NCI-H524 (cell line): ENCODE measurements at regions not wholly inside any gene's neighbourhood (a gene's known extent, or its start where the extent isn't known, plus 50 kb on each side); places are given as distances from the start of the nearest gene placed in this dataset.
"Not testable (repeated sequence)": the region's sequence is repeated elsewhere in the genome, so short reads cannot be mapped to it uniquely, and the experiment has no call there.

Source experiments
- DNase-seq, 2 experiments: peaks; one replicate each; lab custom pipeline; 2025; lab: John Stamatoyannopoulos, UW

- no peak for DNase-seq
Measured at GRCh38 chr1:95668165-95668564, 434.2 kb downstream of the RWDD3 start.

GRCh38 chr1:95669638-95670037, 435.6 kb downstream of the RWDD3 start:
- DNase-seq = not testable (repeated sequence)

GRCh38 chr1:95671098-95671497, 437.1 kb downstream of the RWDD3 start:
- no peak for DNase-seq

- peak; percentile 27 to 41 for DNase-seq
Measured at GRCh38 chr1:95679262-95679661, 445.3 kb downstream of the RWDD3 start.

- DNase-seq = peak; percentile 78 to 91
Measured at GRCh38 chr1:95685081-95685480, 451.1 kb downstream of the RWDD3 start.

GRCh38 chr1:95686217-95686616, 452.2 kb downstream of the RWDD3 start:
- no peak for DNase-seq

- no peak for DNase-seq
Measured at GRCh38 chr1:95699149-95699953, 465.3 kb downstream of the RWDD3 start.

GRCh38 chr1:95701450-95702173, 467.6 kb downstream of the RWDD3 start:
- no peak for DNase-seq

GRCh38 chr1:95703046-95703445, 469.0 kb downstream of the RWDD3 start:
- DNase-seq = no peak

GRCh38 chr1:95716097-95716496, 482.1 kb downstream of the RWDD3 start:
- no peak for DNase-seq

GRCh38 chr1:95716550-95716949, 482.5 kb downstream of the RWDD3 start:
- DNase-seq = no peak

GRCh38 chr1:95723346-95723745, 489.3 kb downstream of the RWDD3 start:
- DNase-seq = no peak

GRCh38 chr1:95728841-95729240, 494.8 kb downstream of the RWDD3 start:
- no peak for DNase-seq

GRCh38 chr1:95730986-95731385, 497.0 kb downstream of the RWDD3 start:
- DNase-seq = no peak

- DNase-seq = no peak
Measured at GRCh38 chr1:95731466-95731865, 497.5 kb downstream of the RWDD3 start.

- no peak for DNase-seq
Measured at GRCh38 chr1:95733031-95733430, 499.0 kb downstream of the RWDD3 start.

- DNase-seq = no peak
Measured at GRCh38 chr1:95733671-95734070, 499.7 kb downstream of the RWDD3 start.

GRCh38 chr1:95734560-95734959, 500.6 kb downstream of the RWDD3 start:
- no peak for DNase-seq

- peak; percentile 52 to 85 for DNase-seq
Measured at GRCh38 chr1:95742591-95743089, 508.6 kb downstream of the RWDD3 start.

- no peak for DNase-seq
Measured at GRCh38 chr1:95744731-95745130, 510.7 kb downstream of the RWDD3 start.

- DNase-seq = no peak
Measured at GRCh38 chr1:95752515-95753381, 518.7 kb downstream of the RWDD3 start.

GRCh38 chr1:95753382-95754016, 519.5 kb downstream of the RWDD3 start:
- DNase-seq = no peak
